H9 (cell line): ENCODE measurements at regions not wholly inside any gene's neighbourhood (a gene's known extent, or its start where the extent isn't known, plus 50 kb on each side); places are given as distances from the start of the nearest gene placed in this dataset.

ENCODE experiments used
- DNase-seq: peaks from one replicate; pipeline ENCODE4 v3.0.0-alpha.2; 2017
- H2AFZ ChIP-seq: one replicate; pipeline ENCODE4 v1.6.1; 2013; ENCODE audit warnings: mild to moderate bottlenecking, low read length, control low read depth, moderate library complexity
- H2AK5ac ChIP-seq: 2 replicates; pipeline ENCODE4 v1.6.1; 2013; ENCODE audit warnings: low read length, control low read depth, mixed read lengths; ENCODE audit not compliant: insufficient read length
- H2BK120ac ChIP-seq: one replicate; pipeline ENCODE4 v1.6.1; 2013; ENCODE audit warnings: low read depth, mild to moderate bottlenecking, low read length, control low read depth, inconsistent platforms; ENCODE audit not compliant: poor library complexity, severe bottlenecking
- H2BK12ac ChIP-seq: 2 replicates; pipeline ENCODE4 v1.6.1; 2013; ENCODE audit warnings: low read length, control low read depth, mixed read lengths, low read depth; ENCODE audit not compliant: insufficient read length
- H2BK15ac ChIP-seq: 2 replicates; pipeline ENCODE4 v1.6.1; 2013; ENCODE audit warnings: low read depth, low read length, control low read depth
- H2BK20ac ChIP-seq: one replicate; pipeline ENCODE4 v1.6.1; 2013; ENCODE audit warnings: low read depth, mild to moderate bottlenecking, low read length, control low read depth, inconsistent platforms; ENCODE audit not compliant: poor library complexity, severe bottlenecking
- H2BK5ac ChIP-seq: 2 replicates; pipeline ENCODE4 v1.6.1; 2013; ENCODE audit warnings: low read length, control low read depth, mixed read lengths; ENCODE audit not compliant: insufficient read length
- H3K14ac ChIP-seq: 2 replicates; pipeline ENCODE4 v1.6.1; 2013; ENCODE audit warnings: low read length, control low read depth; ENCODE audit not compliant: insufficient read depth
- H3K18ac ChIP-seq: 2 replicates; pipeline ENCODE4 v1.6.1; 2013; ENCODE audit warnings: low read depth, mild to moderate bottlenecking, mixed read lengths, low read length, control low read depth; ENCODE audit not compliant: insufficient read length
- H3K23ac ChIP-seq: 2 replicates; pipeline ENCODE4 v1.6.1; 2013; ENCODE audit warnings: low read length, control low read depth, mixed read lengths, low read depth; ENCODE audit not compliant: insufficient read length
- H3K23me2 ChIP-seq: 2 replicates; pipeline ENCODE4 v1.6.1; 2013; ENCODE audit warnings: low read depth, mild to moderate bottlenecking, mixed read lengths, low read length, control low read depth; ENCODE audit not compliant: insufficient read length, poor library complexity, severe bottlenecking
- H3K27ac ChIP-seq: 2 replicates; pipeline ENCODE4 v1.5.1; 2013; ENCODE audit warnings: low read length, control low read depth, mixed read lengths, low read depth; ENCODE audit not compliant: insufficient read length
- H3K27me3 ChIP-seq: 2 replicates; pipeline ENCODE4 v1.6.1; 2013; ENCODE audit warnings: low read length, control low read depth, inconsistent platforms; ENCODE audit not compliant: insufficient read depth
- H3K4ac ChIP-seq: 2 replicates; pipeline ENCODE4 v1.6.1; 2013; ENCODE audit warnings: low read depth, mild to moderate bottlenecking, control low read depth, inconsistent platforms, low read length, moderate library complexity
- H3K4me1 ChIP-seq: 2 replicates; pipeline ENCODE4 v1.6.1; 2013; ENCODE audit warnings: low read length, control low read depth, inconsistent platforms; ENCODE audit not compliant: insufficient read depth
- H3K4me2 ChIP-seq: 2 replicates; pipeline ENCODE4 v1.6.1; 2013; ENCODE audit warnings: low read length, control low read depth, mixed read lengths; ENCODE audit not compliant: insufficient read length, insufficient read depth
- H3K56ac ChIP-seq: 2 replicates; pipeline ENCODE4 v1.6.1; 2013; ENCODE audit warnings: low read depth, mild to moderate bottlenecking, mixed read lengths, low read length, control low read depth; ENCODE audit not compliant: insufficient read length
- H3K79me1 ChIP-seq: 2 replicates; pipeline ENCODE4 v1.6.1; 2013; ENCODE audit warnings: low read depth, mild to moderate bottlenecking, moderate library complexity, low read length, control low read depth, inconsistent platforms; ENCODE audit not compliant: insufficient read depth, poor library complexity, severe bottlenecking
- H3K79me2 ChIP-seq: 2 replicates; pipeline ENCODE4 v1.6.1; 2013; ENCODE audit warnings: low read length, control low read depth, inconsistent platforms; ENCODE audit not compliant: insufficient read depth
- H3K9ac ChIP-seq: 2 replicates; pipeline ENCODE4 v1.6.1; 2013; ENCODE audit warnings: low read length, control low read depth, mixed read lengths; ENCODE audit not compliant: insufficient read length; ENCODE audit errors: extremely low read depth
- H3K9me3 ChIP-seq: one replicate; pipeline ENCODE4 v1.6.1; 2013; ENCODE audit warnings: low read depth, low read length, inconsistent platforms; ENCODE audit not compliant: control insufficient read depth
- H3T11ph ChIP-seq: one replicate; pipeline ENCODE4 v1.6.1; 2013; ENCODE audit warnings: mild to moderate bottlenecking, low read length, control low read depth, inconsistent platforms
- H4K20me1 ChIP-seq: one replicate; pipeline ENCODE4 v1.6.1; 2013; ENCODE audit not compliant: control insufficient read depth, insufficient read length, insufficient read depth
- H4K5ac ChIP-seq: 2 replicates; pipeline ENCODE4 v1.6.1; 2013; ENCODE audit warnings: low read depth, mild to moderate bottlenecking, mixed read lengths, low read length, control low read depth; ENCODE audit not compliant: insufficient read length
- H4K8ac ChIP-seq: replicated peaks from 2 replicates; pipeline ENCODE4 v1.6.1; 2013; ENCODE audit warnings: low read length, control low read depth, mixed read lengths, low read depth; ENCODE audit not compliant: insufficient read length
- H4K91ac ChIP-seq: 2 replicates; pipeline ENCODE4 v1.6.1; 2013; ENCODE audit warnings: low read depth, mild to moderate bottlenecking, moderate library complexity, mixed read lengths, low read length, control low read depth; ENCODE audit not compliant: insufficient read length
- H3K27ac Mint-ChIP-seq, 3 experiments: 2 replicates in 2 of 3; 3 replicates in 1 of 3; pipeline ENCODE4 v1.8.0; 2020 to 2021; ENCODE audit warnings: mixed read lengths in 3 of 3, mild to moderate bottlenecking in 1 of 3, moderate library complexity in 1 of 3
- H3K27me3 Mint-ChIP-seq: 2 replicates; pipeline ENCODE4 v1.8.0; 2021; ENCODE audit warnings: low read depth, mild to moderate bottlenecking, moderate library complexity, mixed read lengths
- H3K36me3 Mint-ChIP-seq, 3 experiments: 2 replicates in 2 of 3; 3 replicates in 1 of 3; pipeline ENCODE4 v1.8.0; 2020 to 2021; ENCODE audit warnings: low read depth in 3 of 3, mixed read lengths in 3 of 3; ENCODE audit not compliant: insufficient read depth in 1 of 3
- H3K4me1 Mint-ChIP-seq, 2 experiments: 2 replicates each; pipeline ENCODE4 v1.8.0; 2020; ENCODE audit warnings: mixed read lengths in 2 of 2
- H3K4me3 Mint-ChIP-seq, 2 experiments: 2 replicates in 1 of 2; 3 replicates in 1 of 2; pipeline ENCODE4 v1.8.0; 2020 to 2021; ENCODE audit warnings: mild to moderate bottlenecking in 2 of 2, mixed read lengths in 2 of 2, moderate library complexity in 1 of 2
- H3K9me3 Mint-ChIP-seq, 2 experiments: 2 replicates in 1 of 2; 3 replicates in 1 of 2; pipeline ENCODE4 v1.8.0; 2020; ENCODE audit warnings: mild to moderate bottlenecking in 2 of 2, mixed read lengths in 2 of 2, moderate library complexity in 1 of 2
- WGBS: extraction: QIAGEN DNeasy Blood & Tissue Kit; methylation state at CpG from one replicate; pipeline ENCODE4 v1.1.7; 2013; ENCODE audit warnings: missing lambda C conversion rate, low lambda C conversion rate, mixed read lengths; ENCODE audit not compliant: insufficient read length; ENCODE audit errors: extremely low coverage; 5-methylcytosine and 5-hydroxymethylcytosine counted together
- TF ChIP-seq, protein P1 (sequence below): fragments of 200-600 bp; sonication (generic); conservative IDR thresholded peaks from 3 replicates; pipeline ENCODE4 v1.8.0; 2021; ENCODE audit warnings: antibody characterized with exemption, mild to moderate bottlenecking

DNA sequence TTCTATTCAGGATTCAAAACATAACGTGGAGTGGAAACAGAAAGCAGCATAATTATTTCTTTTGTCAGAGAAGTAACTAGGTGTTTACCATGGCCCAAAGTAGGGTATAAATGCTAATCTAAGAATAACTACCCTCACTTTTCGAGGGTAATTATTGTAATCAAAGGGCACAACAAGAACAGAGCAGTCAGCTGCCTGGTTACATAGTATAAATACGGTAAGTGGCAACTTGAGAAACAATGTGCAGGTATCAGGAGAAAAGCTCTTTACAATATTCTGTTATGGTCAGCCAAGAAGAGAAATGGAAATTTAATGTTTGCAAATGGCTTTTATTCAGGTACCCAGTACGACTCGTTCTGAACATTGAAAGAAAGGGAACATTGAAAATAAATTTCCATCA, 242.0 kb upstream of the NPY start:
- Histone ChIP-seq H3K23me2 (no peaks in the 10 kb centered on the region), H2BK15ac (no peak overlapping the region), H2AFZ (no peak overlapping the region), H2BK20ac (no peak overlapping the region), H4K5ac (no peak overlapping the region), H3K23ac (no peak overlapping the region), H3K79me1 (no peaks in the 10 kb centered on the region), H3K79me2 (no peaks in the 10 kb centered on the region), H4K91ac (no peak overlapping the region), H3K4ac (no peak overlapping the region), H2BK12ac (no peak overlapping the region), H2AK5ac (no peak overlapping the region), H4K8ac (no peak overlapping the region), H3T11ph (no peak overlapping the region), H3K4me2 (no peak overlapping the region), H3K18ac (no peak overlapping the region), H4K20me1 (no peaks in the 10 kb centered on the region), H3K9me3 (no peaks in the 10 kb centered on the region), H2BK120ac (no peak overlapping the region), H3K9ac (no peak overlapping the region), H3K56ac (no peak overlapping the region), H3K4me1 (0 out of 2 replicates have a peak, but pooled peaks cover 2% of the 10 kb centered on the region), H3K27ac (no peak overlapping the region), H2BK5ac (no peak overlapping the region), H3K27me3 (no peaks in the 10 kb centered on the region), H3K14ac (no peak overlapping the region)
- DNase-seq = no peak
- no peaks in the 10 kb centered on the region for H3K27me3 Mint-ChIP-seq
- peaks cover 7 to 13% (median 8%) of the 10 kb centered on the region in 3 experiments; a peak in 6 of 7 replicates for H3K36me3 Mint-ChIP-seq
- TF ChIP-seq, protein P1, sequence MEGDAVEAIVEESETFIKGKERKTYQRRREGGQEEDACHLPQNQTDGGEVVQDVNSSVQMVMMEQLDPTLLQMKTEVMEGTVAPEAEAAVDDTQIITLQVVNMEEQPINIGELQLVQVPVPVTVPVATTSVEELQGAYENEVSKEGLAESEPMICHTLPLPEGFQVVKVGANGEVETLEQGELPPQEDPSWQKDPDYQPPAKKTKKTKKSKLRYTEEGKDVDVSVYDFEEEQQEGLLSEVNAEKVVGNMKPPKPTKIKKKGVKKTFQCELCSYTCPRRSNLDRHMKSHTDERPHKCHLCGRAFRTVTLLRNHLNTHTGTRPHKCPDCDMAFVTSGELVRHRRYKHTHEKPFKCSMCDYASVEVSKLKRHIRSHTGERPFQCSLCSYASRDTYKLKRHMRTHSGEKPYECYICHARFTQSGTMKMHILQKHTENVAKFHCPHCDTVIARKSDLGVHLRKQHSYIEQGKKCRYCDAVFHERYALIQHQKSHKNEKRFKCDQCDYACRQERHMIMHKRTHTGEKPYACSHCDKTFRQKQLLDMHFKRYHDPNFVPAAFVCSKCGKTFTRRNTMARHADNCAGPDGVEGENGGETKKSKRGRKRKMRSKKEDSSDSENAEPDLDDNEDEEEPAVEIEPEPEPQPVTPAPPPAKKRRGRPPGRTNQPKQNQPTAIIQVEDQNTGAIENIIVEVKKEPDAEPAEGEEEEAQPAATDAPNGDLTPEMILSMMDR = no peak
- no peak overlapping the region for H3K4me3 Mint-ChIP-seq
- peaks cover 7 to 10% of the 10 kb centered on the region in 2 experiments for H3K4me1 Mint-ChIP-seq
- peaks cover 10 to 14% of the 10 kb centered on the region in 2 experiments for H3K9me3 Mint-ChIP-seq
- WGBS = no CpG with 5 or more reads among the region's 5 CpGs
- no peak overlapping the region for H3K27ac Mint-ChIP-seq
